ENCODE measurements at regions not wholly inside any gene's neighbourhood (a gene's known extent, or its start where the extent isn't known, plus 50 kb on each side); places are given as distances from the start of the nearest gene placed in this dataset.

DNA sequence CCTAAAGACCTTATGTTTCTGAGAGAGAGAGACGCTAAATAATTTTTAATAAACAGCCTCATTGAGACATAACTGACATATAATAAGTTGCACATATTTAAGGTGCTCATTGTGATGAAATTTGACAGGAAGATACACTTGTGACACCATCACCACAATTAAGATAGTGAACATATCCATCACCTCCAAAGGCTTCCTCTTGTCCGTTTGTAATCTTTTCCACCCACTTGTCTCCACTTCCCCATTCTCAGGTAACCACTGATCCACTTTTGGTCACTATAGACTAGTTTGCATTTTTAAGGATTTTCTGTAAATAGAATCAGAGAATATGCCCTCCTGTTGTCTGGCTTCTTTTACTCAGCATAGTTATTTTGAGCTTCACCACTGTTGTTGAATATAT is 195.1 kb upstream of the WDR11 start:
- WGBS (ENCODE audit: low lambda C conversion rate, missing lambda C conversion rate), result 87% methylated on average over 2 of the region's 2 CpGs
- Histone ChIP-seq H4K20me1 (ENCODE audit: insufficient read depth, poor library complexity, severe bottlenecking) (no peaks in the 10 kb centered on the region), H3K4me2 (no peak overlapping the region), H3K9me3 (ENCODE audit: low read depth) (no peaks in the 10 kb centered on the region), H3K27ac (no peak overlapping the region), H3K4me1 (ENCODE audit: insufficient read depth) (no peaks in the 10 kb centered on the region), H3K9me2 (replicated peaks; ENCODE audit: insufficient read depth) (no peaks in the 10 kb centered on the region), H2AFZ (no peak overlapping the region), H3K27me3 (no peaks in the 10 kb centered on the region), H3K79me2 (no peaks in the 10 kb centered on the region), H3K4me3 (no peak overlapping the region), H3K36me3 (replicated peaks; ENCODE audit: insufficient read depth, low read depth) (no peaks in the 10 kb centered on the region)
- no peak for DNase-seq (ENCODE audit: low spot score)
- TF ChIP-seq EZH2phosphoT487 (IDR thresholded peaks at IDR 0.05; ENCODE audit: low read depth, severe bottlenecking, unreplicated experiment), result no peak
- TF ChIP-seq, protein P1, sequence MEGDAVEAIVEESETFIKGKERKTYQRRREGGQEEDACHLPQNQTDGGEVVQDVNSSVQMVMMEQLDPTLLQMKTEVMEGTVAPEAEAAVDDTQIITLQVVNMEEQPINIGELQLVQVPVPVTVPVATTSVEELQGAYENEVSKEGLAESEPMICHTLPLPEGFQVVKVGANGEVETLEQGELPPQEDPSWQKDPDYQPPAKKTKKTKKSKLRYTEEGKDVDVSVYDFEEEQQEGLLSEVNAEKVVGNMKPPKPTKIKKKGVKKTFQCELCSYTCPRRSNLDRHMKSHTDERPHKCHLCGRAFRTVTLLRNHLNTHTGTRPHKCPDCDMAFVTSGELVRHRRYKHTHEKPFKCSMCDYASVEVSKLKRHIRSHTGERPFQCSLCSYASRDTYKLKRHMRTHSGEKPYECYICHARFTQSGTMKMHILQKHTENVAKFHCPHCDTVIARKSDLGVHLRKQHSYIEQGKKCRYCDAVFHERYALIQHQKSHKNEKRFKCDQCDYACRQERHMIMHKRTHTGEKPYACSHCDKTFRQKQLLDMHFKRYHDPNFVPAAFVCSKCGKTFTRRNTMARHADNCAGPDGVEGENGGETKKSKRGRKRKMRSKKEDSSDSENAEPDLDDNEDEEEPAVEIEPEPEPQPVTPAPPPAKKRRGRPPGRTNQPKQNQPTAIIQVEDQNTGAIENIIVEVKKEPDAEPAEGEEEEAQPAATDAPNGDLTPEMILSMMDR (IDR thresholded peaks at IDR 0.05; ENCODE audit: poor library complexity), result no peak
- no peak for TF ChIP-seq EZH2 (IDR thresholded peaks at IDR 0.05; ENCODE audit: borderline replicate concordance)

DNA sequence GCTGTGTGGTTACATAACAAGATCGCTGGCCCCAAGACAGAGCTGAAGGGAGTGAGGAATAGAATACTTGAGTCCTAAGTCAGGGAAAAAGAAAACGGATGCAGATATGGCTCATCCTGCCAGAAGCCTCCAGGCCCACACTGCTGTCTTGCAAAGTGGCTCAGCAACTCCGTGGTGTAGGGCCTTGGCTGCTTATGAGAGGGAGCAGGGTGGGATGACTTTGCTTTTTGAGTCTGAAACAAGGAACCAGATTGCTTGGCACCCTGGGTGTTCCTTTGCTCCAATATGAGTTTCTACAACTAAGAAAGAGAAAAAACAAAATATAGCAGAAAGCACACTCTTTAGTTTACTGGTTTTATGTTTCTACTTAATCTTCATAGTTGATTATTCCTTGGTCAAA is 193.8 kb upstream of the WDR11 start:
- Histone ChIP-seq H2AFZ (no peak overlapping the region), H3K9me3 (ENCODE audit: low read depth) (no peaks in the 10 kb centered on the region), H3K9me2 (replicated peaks; ENCODE audit: insufficient read depth) (no peaks in the 10 kb centered on the region), H3K4me3 (no peak overlapping the region), H4K20me1 (ENCODE audit: insufficient read depth, poor library complexity, severe bottlenecking) (no peaks in the 10 kb centered on the region), H3K36me3 (replicated peaks; ENCODE audit: insufficient read depth, low read depth) (no peaks in the 10 kb centered on the region), H3K4me1 (ENCODE audit: insufficient read depth) (no peaks in the 10 kb centered on the region), H3K27ac (no peak overlapping the region), H3K27me3 (no peaks in the 10 kb centered on the region), H3K4me2 (no peak overlapping the region), H3K79me2 (no peaks in the 10 kb centered on the region)
- 63% methylated on average over 3 of the region's 3 CpGs for WGBS (ENCODE audit: low lambda C conversion rate, missing lambda C conversion rate)
- DNase-seq (ENCODE audit: low spot score), result no peak
- TF ChIP-seq EZH2 (IDR thresholded peaks at IDR 0.05; ENCODE audit: borderline replicate concordance) (no peak), EZH2phosphoT487 (IDR thresholded peaks at IDR 0.05; ENCODE audit: low read depth, severe bottlenecking, unreplicated experiment) (no peak)
- TF ChIP-seq, protein P1 (IDR thresholded peaks at IDR 0.05; ENCODE audit: poor library complexity), result no peak

DNA sequence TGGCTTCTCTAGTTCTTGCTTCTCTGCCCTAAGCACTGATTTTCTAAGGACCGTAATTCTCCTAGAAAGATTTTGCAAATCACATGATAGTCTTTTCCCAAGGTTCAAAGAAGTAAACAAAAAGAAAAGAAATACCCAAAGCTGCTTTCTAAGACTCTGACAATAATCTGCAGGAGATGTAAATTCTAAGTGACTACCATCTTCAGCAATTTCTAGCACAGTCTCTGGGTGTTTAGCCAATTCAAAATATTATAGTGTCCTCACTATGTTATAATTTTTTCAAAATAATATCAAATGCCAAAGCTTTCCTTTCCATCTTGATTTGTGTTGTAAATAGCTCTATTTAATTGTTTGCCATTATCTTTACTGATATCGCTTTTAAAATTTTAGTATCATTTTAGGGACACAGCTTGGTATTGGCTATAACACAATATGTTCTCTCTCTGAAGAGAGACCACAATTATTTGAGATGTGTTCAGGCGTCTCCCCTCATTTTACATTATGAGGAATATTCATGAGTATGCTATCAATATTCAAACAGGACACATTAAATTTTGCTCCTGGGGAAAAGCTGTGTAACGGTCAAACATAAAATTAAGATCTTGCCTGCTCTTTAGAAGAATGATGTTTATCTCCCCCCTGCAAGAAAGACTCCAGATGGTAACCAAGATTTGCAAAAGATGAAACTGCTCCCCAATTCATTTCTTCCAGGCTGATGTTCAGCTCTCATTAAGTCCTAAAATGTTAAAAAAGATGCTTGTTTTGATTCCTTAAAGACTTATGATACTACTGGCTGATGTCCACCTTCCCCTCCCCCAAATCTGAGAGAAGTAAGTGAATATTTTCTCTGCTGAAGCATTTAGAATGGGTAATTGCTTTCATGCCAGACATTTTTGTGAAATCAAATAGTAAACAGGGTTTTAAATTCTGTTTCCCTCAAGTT is 191.9 kb upstream of the WDR11 start:
- no peaks in the 10 kb centered on the region for H3K9me3 ChIP-seq (ENCODE audit: low read depth)
- no peaks in the 10 kb centered on the region for H4K20me1 ChIP-seq (ENCODE audit: insufficient read depth, poor library complexity, severe bottlenecking)
- no peak overlapping the region for H3K4me2 ChIP-seq
- WGBS (ENCODE audit: low lambda C conversion rate, missing lambda C conversion rate), result 67% methylated on average over 4 of the region's 4 CpGs
- H3K27ac ChIP-seq, result no peak overlapping the region
- H3K79me2 ChIP-seq, result no peaks in the 10 kb centered on the region
- TF ChIP-seq EZH2 (IDR thresholded peaks at IDR 0.05; ENCODE audit: borderline replicate concordance), result no peak
- TF ChIP-seq, protein P1 (IDR thresholded peaks at IDR 0.05; ENCODE audit: poor library complexity), result no peak
- TF ChIP-seq EZH2phosphoT487 (IDR thresholded peaks at IDR 0.05; ENCODE audit: low read depth, severe bottlenecking, unreplicated experiment), result no peak
- H2AFZ ChIP-seq, result no peak overlapping the region
- DNase-seq (ENCODE audit: low spot score), result no peak
- H3K9me2 ChIP-seq (replicated peaks; ENCODE audit: insufficient read depth), result no peaks in the 10 kb centered on the region
- H3K4me3 ChIP-seq, result no peak overlapping the region
- H3K27me3 ChIP-seq, result no peaks in the 10 kb centered on the region
- H3K36me3 ChIP-seq (replicated peaks; ENCODE audit: insufficient read depth, low read depth), result no peaks in the 10 kb centered on the region
- H3K4me1 ChIP-seq (ENCODE audit: insufficient read depth), result no peaks in the 10 kb centered on the region

Data from hepatocyte (in vitro differentiated cells).